WTC11 (cell line): ENCODE measurements at regions not wholly inside any gene's neighbourhood (a gene's known extent, or its start where the extent isn't known, plus 50 kb on each side); places are given as distances from the start of the nearest gene placed in this dataset.

Source experiments
- ATAC-seq: fragments of 200-7000 bp; cut with Tn5 transposase; 2 replicates; pipeline ENCODE4 v1.10.0; 2021; ENCODE audit warnings: mild to moderate bottlenecking, moderate library complexity
- CTCF ChIA-PET: fragments of 300-600 bp; sonication (Branson Sonifier 250); formaldehyde crosslinking; loops from one replicate; lab custom pipeline; 2021; ENCODE audit warnings: antibody characterized with exemption; lab: Charles Lee
- POLR2A ChIA-PET: fragments of 350-600 bp; sonication (Branson Sonifier 250); formaldehyde crosslinking; loops from one replicate; lab custom pipeline; 2021; ENCODE audit warnings: antibody characterized with exemption; lab: Charles Lee
- DNase-seq: peaks from one replicate; pipeline ENCODE4 v3.0.0; 2021; ENCODE audit warnings: low spot score
- H3K27ac Mint-ChIP-seq: 2 replicates; pipeline ENCODE4 v1.8.0; 2021; ENCODE audit warnings: mixed read lengths
- H3K27me3 Mint-ChIP-seq: 2 replicates; pipeline ENCODE4 v1.8.0; 2021; ENCODE audit warnings: low read depth, mild to moderate bottlenecking, moderate library complexity, mixed read lengths
- H3K36me3 Mint-ChIP-seq: 2 replicates; pipeline ENCODE4 v1.8.0; 2021; ENCODE audit warnings: mixed read lengths
- H3K4me1 Mint-ChIP-seq: 2 replicates; pipeline ENCODE4 v1.8.0; 2022; ENCODE audit warnings: mixed read lengths
- H3K4me3 Mint-ChIP-seq: 2 replicates; pipeline ENCODE4 v1.8.0; 2021; ENCODE audit warnings: mild to moderate bottlenecking, moderate library complexity, mixed read lengths
- H3K9me3 Mint-ChIP-seq: 2 replicates; pipeline ENCODE4 v1.8.0; 2021; ENCODE audit warnings: mixed read lengths
- GRHL2 ChIP-seq: fragments of 250-450 bp; sonication (Bioruptor Pico); IDR thresholded peaks from 2 replicates; pipeline ENCODE4 v1.8.0; 2022; ENCODE audit warnings: mild to moderate bottlenecking, moderate library complexity; ENCODE audit not compliant: insufficient replicate concordance, severe bottlenecking
- HMGA2 ChIP-seq: fragments of 250-450 bp; sonication (Bioruptor Pico); IDR thresholded peaks from 2 replicates; pipeline ENCODE4 v1.4.0; 2021; ENCODE audit warnings: mild to moderate bottlenecking, moderate library complexity
- IRF2 ChIP-seq: sonication (generic); formaldehyde crosslinking; IDR thresholded peaks from 2 replicates; pipeline ENCODE4 v1.8.0; 2022; ENCODE audit warnings: low read depth, missing genetic modification reagents, borderline replicate concordance
- JUN ChIP-seq: sonication (generic); formaldehyde crosslinking; IDR thresholded peaks from 2 replicates; pipeline ENCODE4 v1.8.0; 2023; ENCODE audit warnings: mild to moderate bottlenecking, missing genetic modification reagents
- KAT7 ChIP-seq: sonication (generic); formaldehyde crosslinking; IDR thresholded peaks from 2 replicates; pipeline ENCODE4 v1.8.1; 2023; ENCODE audit warnings: missing genetic modification reagents, mild to moderate bottlenecking, borderline replicate concordance
- MXD4 ChIP-seq: fragments of 250-450 bp; sonication (Bioruptor Pico); IDR thresholded peaks from 2 replicates; pipeline ENCODE4 v1.8.0; 2021; ENCODE audit warnings: mild to moderate bottlenecking, moderate library complexity, borderline replicate concordance
- NFE2L1 ChIP-seq: sonication (generic); formaldehyde crosslinking; IDR thresholded peaks from 2 replicates; pipeline ENCODE4 v1.8.1; 2023; ENCODE audit warnings: missing genetic modification reagents
- NR2C2 ChIP-seq: sonication (generic); formaldehyde crosslinking; IDR thresholded peaks from 2 replicates; pipeline ENCODE4 v1.8.0; 2022; ENCODE audit warnings: mild to moderate bottlenecking, missing genetic modification reagents
- NR3C1 ChIP-seq: sonication (generic); formaldehyde crosslinking; conservative IDR thresholded peaks from 2 replicates; pipeline ENCODE4 v1.8.1; 2023; ENCODE audit warnings: low read depth, mild to moderate bottlenecking, missing genetic modification reagents
- RORB ChIP-seq: fragments of 250-450 bp; sonication (Bioruptor Pico); IDR thresholded peaks from 2 replicates; pipeline ENCODE4 v1.9.0; 2021; ENCODE audit warnings: mild to moderate bottlenecking
- SMAD3 ChIP-seq: sonication (generic); formaldehyde crosslinking; IDR thresholded peaks from 2 replicates; pipeline ENCODE4 v1.8.0; 2022; ENCODE audit warnings: missing genetic modification reagents, mild to moderate bottlenecking, borderline replicate concordance
- TEAD1 ChIP-seq: sonication (generic); formaldehyde crosslinking; IDR thresholded peaks from 2 replicates; pipeline ENCODE4 v1.8.0; 2022; ENCODE audit warnings: mild to moderate bottlenecking, missing genetic modification reagents
- TP53 ChIP-seq: sonication (generic); formaldehyde crosslinking; IDR thresholded peaks from 2 replicates; pipeline ENCODE4 v1.8.1; 2023; ENCODE audit warnings: mild to moderate bottlenecking, missing genetic modification reagents
- ZNF121 ChIP-seq: sonication (generic); formaldehyde crosslinking; IDR thresholded peaks from 2 replicates; pipeline ENCODE4 v1.8.0; 2023; ENCODE audit warnings: missing genetic modification reagents
- ZNF138 ChIP-seq: sonication (generic); formaldehyde crosslinking; conservative IDR thresholded peaks from 2 replicates; pipeline ENCODE4 v1.8.1; 2022; ENCODE audit warnings: mild to moderate bottlenecking, moderate library complexity, missing genetic modification reagents
- ZNF219 ChIP-seq: sonication (generic); formaldehyde crosslinking; IDR thresholded peaks from 2 replicates; pipeline ENCODE4 v1.8.0; 2023; ENCODE audit warnings: missing genetic modification reagents, mild to moderate bottlenecking, borderline replicate concordance
- ZNF423 ChIP-seq: fragments of 250-450 bp; sonication (Bioruptor Pico); IDR thresholded peaks from 2 replicates; pipeline ENCODE4 v2.1.2; 2022; ENCODE audit warnings: mild to moderate bottlenecking, moderate library complexity
- ZNF671 ChIP-seq: fragments of 250-450 bp; sonication (Bioruptor Pico); IDR thresholded peaks from 2 replicates; pipeline ENCODE4 v1.8.0; 2021; ENCODE audit warnings: mild to moderate bottlenecking
- TF ChIP-seq, protein P1 (sequence below): sonication (generic); formaldehyde crosslinking; IDR thresholded peaks from 2 replicates; pipeline ENCODE4 v1.8.0; 2023; ENCODE audit warnings: mild to moderate bottlenecking, missing genetic modification reagents
- TF ChIP-seq, protein P2 (sequence below): sonication (generic); formaldehyde crosslinking; IDR thresholded peaks from 2 replicates; pipeline ENCODE4 v1.8.0; 2022; ENCODE audit warnings: mild to moderate bottlenecking, missing genetic modification reagents
- TF ChIP-seq, protein P3 (sequence below): sonication (generic); formaldehyde crosslinking; IDR thresholded peaks from 2 replicates; pipeline ENCODE4 v1.8.1; 2022; ENCODE audit warnings: mild to moderate bottlenecking, missing genetic modification reagents, moderate library complexity, borderline replicate concordance
- TF ChIP-seq, protein P4 (sequence below): sonication (generic); formaldehyde crosslinking; IDR thresholded peaks from 2 replicates; pipeline ENCODE4 v1.8.1; 2023; ENCODE audit warnings: mild to moderate bottlenecking, missing genetic modification reagents, moderate library complexity
- TF ChIP-seq, protein P5 (sequence below): sonication (generic); formaldehyde crosslinking; IDR thresholded peaks from 2 replicates; pipeline ENCODE4 v1.8.0; 2022; ENCODE audit warnings: mild to moderate bottlenecking, missing genetic modification reagents
- TF ChIP-seq, protein P6 (sequence below): sonication (generic); formaldehyde crosslinking; conservative IDR thresholded peaks from 2 replicates; pipeline ENCODE4 v1.8.1; 2023; ENCODE audit warnings: mild to moderate bottlenecking, low read depth, missing genetic modification reagents, moderate library complexity

DNA sequence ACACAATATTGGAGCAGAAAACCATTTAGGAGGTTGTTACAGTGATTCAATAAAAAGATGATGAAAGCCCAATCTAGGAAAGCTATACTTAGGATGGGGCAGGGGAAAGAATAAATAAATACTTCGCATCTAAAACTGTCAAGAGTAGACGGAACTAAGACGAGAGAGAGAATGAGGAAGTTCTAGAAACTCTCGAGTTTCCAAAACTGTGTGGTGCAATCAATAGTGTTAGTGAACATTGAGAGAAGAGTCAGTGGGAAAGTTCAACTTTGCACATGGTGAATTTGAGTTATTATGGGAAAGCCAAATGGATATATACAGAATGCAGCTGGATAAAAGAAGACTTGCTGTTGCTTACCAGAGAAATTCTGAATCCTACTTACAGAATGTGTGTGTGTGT, 133.8 kb upstream of the MEOX2 start (continued):
- TF ChIP-seq, protein P1, sequence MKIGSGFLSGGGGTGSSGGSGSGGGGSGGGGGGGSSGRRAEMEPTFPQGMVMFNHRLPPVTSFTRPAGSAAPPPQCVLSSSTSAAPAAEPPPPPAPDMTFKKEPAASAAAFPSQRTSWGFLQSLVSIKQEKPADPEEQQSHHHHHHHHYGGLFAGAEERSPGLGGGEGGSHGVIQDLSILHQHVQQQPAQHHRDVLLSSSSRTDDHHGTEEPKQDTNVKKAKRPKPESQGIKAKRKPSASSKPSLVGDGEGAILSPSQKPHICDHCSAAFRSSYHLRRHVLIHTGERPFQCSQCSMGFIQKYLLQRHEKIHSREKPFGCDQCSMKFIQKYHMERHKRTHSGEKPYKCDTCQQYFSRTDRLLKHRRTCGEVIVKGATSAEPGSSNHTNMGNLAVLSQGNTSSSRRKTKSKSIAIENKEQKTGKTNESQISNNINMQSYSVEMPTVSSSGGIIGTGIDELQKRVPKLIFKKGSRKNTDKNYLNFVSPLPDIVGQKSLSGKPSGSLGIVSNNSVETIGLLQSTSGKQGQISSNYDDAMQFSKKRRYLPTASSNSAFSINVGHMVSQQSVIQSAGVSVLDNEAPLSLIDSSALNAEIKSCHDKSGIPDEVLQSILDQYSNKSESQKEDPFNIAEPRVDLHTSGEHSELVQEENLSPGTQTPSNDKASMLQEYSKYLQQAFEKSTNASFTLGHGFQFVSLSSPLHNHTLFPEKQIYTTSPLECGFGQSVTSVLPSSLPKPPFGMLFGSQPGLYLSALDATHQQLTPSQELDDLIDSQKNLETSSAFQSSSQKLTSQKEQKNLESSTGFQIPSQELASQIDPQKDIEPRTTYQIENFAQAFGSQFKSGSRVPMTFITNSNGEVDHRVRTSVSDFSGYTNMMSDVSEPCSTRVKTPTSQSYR (CRISPR knock-in tag) = no peak
- TF ChIP-seq RORB (CRISPR knock-in tag) (no peak), NFE2L1 (CRISPR knock-in tag) (no peak), IRF2 (no peak), JUN (CRISPR knock-in tag) (no peak), NR3C1 (no peak), HMGA2 (CRISPR knock-in tag) (no peak), TP53 (CRISPR knock-in tag) (no peak)

DNA sequence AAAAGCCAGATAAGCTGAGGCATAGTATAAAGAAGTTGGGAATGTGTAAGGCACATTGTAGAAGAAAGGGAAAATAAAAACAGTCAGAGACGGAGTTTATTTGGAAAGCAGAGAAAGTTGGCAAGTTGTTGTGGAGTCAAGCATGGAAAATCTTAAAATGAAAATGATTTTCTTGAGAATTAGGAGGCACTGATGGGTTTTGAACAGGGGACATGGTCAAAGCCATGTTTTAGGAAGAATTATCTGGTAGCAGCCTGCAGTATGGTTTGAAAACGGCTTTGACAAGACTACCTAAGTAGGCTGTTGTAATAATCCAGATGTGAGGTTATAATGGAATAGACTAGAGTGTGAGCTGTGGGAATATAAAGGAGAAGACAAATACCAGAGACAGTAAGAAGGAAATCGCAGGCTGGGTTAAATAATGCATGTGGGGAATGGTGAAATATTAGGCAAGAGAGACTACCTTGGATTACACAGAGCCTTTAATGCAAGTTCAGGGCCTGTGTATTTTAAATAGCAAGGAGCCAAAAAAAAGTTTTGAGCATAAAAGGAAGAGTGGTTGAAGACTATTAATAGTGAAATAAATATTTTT, 130.4 kb upstream of the MEOX2 start:
- Mint-ChIP-seq H3K27me3 (no peaks in the 10 kb centered on the region), H3K9me3 (0 out of 2 replicates have a peak, but pooled peaks cover 3% of the 10 kb centered on the region), H3K27ac (no peak overlapping the region), H3K4me3 (no peak overlapping the region), H3K36me3 (no peaks in the 10 kb centered on the region), H3K4me1 (peaks cover 1% of the 10 kb centered on the region)
- no peak for ATAC-seq
- ChIA-PET CTCF (no interaction called here), POLR2A (no interaction called here)
- TF ChIP-seq, protein P2, sequence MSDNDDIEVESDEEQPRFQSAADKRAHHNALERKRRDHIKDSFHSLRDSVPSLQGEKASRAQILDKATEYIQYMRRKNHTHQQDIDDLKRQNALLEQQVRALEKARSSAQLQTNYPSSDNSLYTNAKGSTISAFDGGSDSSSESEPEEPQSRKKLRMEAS = no peak
- TF ChIP-seq, protein P1 (CRISPR knock-in tag) = no peak
- TF ChIP-seq NR2C2 (CRISPR knock-in tag) = no peak
- TF ChIP-seq ZNF219 = no peak
- no peak for TF ChIP-seq TEAD1 (CRISPR knock-in tag)
- TF ChIP-seq, protein P3, sequence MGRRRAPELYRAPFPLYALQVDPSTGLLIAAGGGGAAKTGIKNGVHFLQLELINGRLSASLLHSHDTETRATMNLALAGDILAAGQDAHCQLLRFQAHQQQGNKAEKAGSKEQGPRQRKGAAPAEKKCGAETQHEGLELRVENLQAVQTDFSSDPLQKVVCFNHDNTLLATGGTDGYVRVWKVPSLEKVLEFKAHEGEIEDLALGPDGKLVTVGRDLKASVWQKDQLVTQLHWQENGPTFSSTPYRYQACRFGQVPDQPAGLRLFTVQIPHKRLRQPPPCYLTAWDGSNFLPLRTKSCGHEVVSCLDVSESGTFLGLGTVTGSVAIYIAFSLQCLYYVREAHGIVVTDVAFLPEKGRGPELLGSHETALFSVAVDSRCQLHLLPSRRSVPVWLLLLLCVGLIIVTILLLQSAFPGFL (CRISPR knock-in tag) = no peak
- TF ChIP-seq SMAD3 (CRISPR knock-in tag) = no peak
- no peak for TF ChIP-seq GRHL2
- TF ChIP-seq NFE2L1 (CRISPR knock-in tag) = no peak
- TF ChIP-seq, protein P4, sequence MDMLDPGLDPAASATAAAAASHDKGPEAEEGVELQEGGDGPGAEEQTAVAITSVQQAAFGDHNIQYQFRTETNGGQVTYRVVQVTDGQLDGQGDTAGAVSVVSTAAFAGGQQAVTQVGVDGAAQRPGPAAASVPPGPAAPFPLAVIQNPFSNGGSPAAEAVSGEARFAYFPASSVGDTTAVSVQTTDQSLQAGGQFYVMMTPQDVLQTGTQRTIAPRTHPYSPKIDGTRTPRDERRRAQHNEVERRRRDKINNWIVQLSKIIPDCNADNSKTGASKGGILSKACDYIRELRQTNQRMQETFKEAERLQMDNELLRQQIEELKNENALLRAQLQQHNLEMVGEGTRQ = no peak
- DNase-seq = no peak

DNA sequence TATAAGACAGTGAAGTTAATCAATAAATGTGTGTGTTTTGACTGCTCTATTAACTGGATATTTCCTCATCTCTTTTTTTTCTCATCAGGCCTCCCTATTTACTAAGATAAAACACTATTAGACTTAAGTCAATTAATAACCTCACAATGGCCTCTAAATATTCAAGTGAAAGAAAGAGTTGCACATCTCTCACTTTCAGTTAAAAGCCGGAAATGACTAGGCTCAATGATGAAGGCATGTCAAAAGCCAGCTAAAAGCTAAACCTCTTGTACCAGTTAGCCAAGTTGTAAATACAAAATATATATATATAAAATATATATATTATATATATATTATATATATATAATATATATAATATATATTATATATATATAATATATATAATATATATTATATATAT, 127.0 kb upstream of the MEOX2 start:
- CTCF ChIA-PET = no interaction called here
- POLR2A ChIA-PET = no interaction called here
- Mint-ChIP-seq H3K27ac (no peak overlapping the region), H3K36me3 (peaks cover 8% of the 10 kb centered on the region; the same call in 1 of the 2 replicates), H3K4me1 (no peaks in the 10 kb centered on the region), H3K27me3 (no peaks in the 10 kb centered on the region), H3K4me3 (no peak overlapping the region), H3K9me3 (peaks cover 27% of the 10 kb centered on the region)
- ATAC-seq = no peak
- DNase-seq = no peak
- TF ChIP-seq ZNF671 (CRISPR knock-in tag) = no peak
- no peak for TF ChIP-seq NFE2L1 (CRISPR knock-in tag)
- TF ChIP-seq ZNF138 = no peak
- TF ChIP-seq, protein P5, sequence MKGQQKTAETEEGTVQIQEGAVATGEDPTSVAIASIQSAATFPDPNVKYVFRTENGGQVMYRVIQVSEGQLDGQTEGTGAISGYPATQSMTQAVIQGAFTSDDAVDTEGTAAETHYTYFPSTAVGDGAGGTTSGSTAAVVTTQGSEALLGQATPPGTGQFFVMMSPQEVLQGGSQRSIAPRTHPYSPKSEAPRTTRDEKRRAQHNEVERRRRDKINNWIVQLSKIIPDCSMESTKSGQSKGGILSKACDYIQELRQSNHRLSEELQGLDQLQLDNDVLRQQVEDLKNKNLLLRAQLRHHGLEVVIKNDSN (CRISPR knock-in tag) = no peak
- TF ChIP-seq, protein P6, sequence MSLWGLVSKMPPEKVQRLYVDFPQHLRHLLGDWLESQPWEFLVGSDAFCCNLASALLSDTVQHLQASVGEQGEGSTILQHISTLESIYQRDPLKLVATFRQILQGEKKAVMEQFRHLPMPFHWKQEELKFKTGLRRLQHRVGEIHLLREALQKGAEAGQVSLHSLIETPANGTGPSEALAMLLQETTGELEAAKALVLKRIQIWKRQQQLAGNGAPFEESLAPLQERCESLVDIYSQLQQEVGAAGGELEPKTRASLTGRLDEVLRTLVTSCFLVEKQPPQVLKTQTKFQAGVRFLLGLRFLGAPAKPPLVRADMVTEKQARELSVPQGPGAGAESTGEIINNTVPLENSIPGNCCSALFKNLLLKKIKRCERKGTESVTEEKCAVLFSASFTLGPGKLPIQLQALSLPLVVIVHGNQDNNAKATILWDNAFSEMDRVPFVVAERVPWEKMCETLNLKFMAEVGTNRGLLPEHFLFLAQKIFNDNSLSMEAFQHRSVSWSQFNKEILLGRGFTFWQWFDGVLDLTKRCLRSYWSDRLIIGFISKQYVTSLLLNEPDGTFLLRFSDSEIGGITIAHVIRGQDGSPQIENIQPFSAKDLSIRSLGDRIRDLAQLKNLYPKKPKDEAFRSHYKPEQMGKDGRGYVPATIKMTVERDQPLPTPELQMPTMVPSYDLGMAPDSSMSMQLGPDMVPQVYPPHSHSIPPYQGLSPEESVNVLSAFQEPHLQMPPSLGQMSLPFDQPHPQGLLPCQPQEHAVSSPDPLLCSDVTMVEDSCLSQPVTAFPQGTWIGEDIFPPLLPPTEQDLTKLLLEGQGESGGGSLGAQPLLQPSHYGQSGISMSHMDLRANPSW (CRISPR knock-in tag) = no peak
- no peak for TF ChIP-seq TEAD1 (CRISPR knock-in tag)
- TF ChIP-seq MXD4 (CRISPR knock-in tag) = no peak
- TF ChIP-seq KAT7 (CRISPR knock-in tag) = no peak
- TF ChIP-seq IRF2 = no peak
- no peak for TF ChIP-seq NR2C2 (CRISPR knock-in tag)
- TF ChIP-seq ZNF121 (CRISPR knock-in tag) = no peak
- TF ChIP-seq ZNF423 = no peak
